HEK293 (cell line): ENCODE measurements at regions not wholly inside any gene's neighbourhood (a gene's known extent, or its start where the extent isn't known, plus 50 kb on each side); places are given as distances from the start of the nearest gene placed in this dataset.
"Not testable (repeated sequence)": the region's sequence is repeated elsewhere in the genome, so short reads cannot be mapped to it uniquely, and the experiment has no call there.

Source experiments
- CTCF ChIP-seq: fragments of 450-650 bp; formaldehyde crosslinking; IDR thresholded peaks from 2 replicates; pipeline ENCODE4 v1.5.1; 2016; ENCODE audit warnings: missing biosample characterization, missing genetic modification characterization
- PRDM10 ChIP-seq: fragments of 450-650 bp; formaldehyde crosslinking; IDR thresholded peaks from 2 replicates; pipeline ENCODE4 v1.5.1; 2016; ENCODE audit warnings: missing biosample characterization, missing genetic modification characterization
- SP2 ChIP-seq: fragments of 450-650 bp; formaldehyde crosslinking; IDR thresholded peaks from 2 replicates; pipeline ENCODE4 v1.5.1; 2016; ENCODE audit warnings: missing biosample characterization, missing genetic modification characterization
- ZBTB20 ChIP-seq: fragments of 450-650 bp; formaldehyde crosslinking; IDR thresholded peaks from 2 replicates; pipeline ENCODE4 v1.5.1; 2016; ENCODE audit warnings: missing biosample characterization, missing genetic modification characterization
- ZBTB49 ChIP-seq: fragments of 450-650 bp; formaldehyde crosslinking; IDR thresholded peaks from 2 replicates; pipeline ENCODE4 v1.5.1; 2016; ENCODE audit warnings: missing biosample characterization, missing genetic modification characterization, low read depth
- ZNF2 ChIP-seq: fragments of 450-650 bp; formaldehyde crosslinking; IDR thresholded peaks from 2 replicates; pipeline ENCODE4 v1.5.1; 2016; ENCODE audit warnings: missing biosample characterization, missing genetic modification characterization
- ZNF394 ChIP-seq: fragments of 450-650 bp; formaldehyde crosslinking; IDR thresholded peaks from 2 replicates; pipeline ENCODE4 v1.5.1; 2016; ENCODE audit warnings: missing biosample characterization, missing genetic modification characterization, mild to moderate bottlenecking, moderate library complexity, borderline replicate concordance
- TF ChIP-seq, protein P1 (sequence below): fragments of 450-650 bp; formaldehyde crosslinking; IDR thresholded peaks from 2 replicates; pipeline ENCODE4 v1.5.1; 2017; ENCODE audit warnings: missing biosample characterization, missing genetic modification characterization

DNA sequence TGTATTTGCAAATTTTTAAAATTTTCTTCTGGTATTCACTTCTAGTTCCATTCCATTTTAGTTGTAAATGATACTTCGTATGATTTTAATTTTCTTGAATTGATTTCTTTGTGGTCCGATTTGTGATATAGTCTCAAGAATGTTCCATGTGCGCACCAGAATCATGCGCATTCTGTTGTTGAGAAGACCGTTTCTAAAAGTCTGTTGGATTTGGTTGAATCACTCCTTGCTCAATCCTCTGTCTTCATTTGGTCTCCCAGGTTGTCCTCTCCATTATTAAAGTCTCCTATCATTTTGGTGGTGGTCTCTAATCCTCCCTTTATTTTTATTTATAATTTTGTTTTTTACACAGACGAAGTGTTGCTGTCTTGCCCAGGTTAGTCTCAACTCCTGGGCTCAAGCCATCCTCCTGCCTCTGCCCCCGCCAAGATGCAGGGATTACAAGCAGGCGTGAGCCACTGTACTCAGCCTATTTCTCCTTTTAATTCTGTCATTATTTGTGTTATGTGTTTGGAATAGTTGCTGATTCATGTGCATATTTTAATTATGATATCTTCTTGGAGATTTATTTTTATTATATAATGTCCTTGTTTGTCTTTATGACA, 1490.8 kb downstream of the FOXD4L5 start:
- TF ChIP-seq SP2; PRDM10 (tag by site-specific recombination); ZBTB49 (tag by site-specific recombination); CTCF (tag by site-specific recombination); ZBTB20; ZNF2 (tag by site-specific recombination); ZNF394 (tag by site-specific recombination): not testable (repeated sequence)
- TF ChIP-seq, protein P1, sequence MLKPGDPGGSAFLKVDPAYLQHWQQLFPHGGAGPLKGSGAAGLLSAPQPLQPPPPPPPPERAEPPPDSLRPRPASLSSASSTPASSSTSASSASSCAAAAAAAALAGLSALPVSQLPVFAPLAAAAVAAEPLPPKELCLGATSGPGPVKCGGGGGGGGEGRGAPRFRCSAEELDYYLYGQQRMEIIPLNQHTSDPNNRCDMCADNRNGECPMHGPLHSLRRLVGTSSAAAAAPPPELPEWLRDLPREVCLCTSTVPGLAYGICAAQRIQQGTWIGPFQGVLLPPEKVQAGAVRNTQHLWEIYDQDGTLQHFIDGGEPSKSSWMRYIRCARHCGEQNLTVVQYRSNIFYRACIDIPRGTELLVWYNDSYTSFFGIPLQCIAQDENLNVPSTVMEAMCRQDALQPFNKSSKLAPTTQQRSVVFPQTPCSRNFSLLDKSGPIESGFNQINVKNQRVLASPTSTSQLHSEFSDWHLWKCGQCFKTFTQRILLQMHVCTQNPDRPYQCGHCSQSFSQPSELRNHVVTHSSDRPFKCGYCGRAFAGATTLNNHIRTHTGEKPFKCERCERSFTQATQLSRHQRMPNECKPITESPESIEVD: not testable (repeated sequence)
